MCF 10A (cell line): ENCODE measurements at regions not wholly inside any gene's neighbourhood (a gene's known extent, or its start where the extent isn't known, plus 50 kb on each side); places are given as distances from the start of the nearest gene placed in this dataset.

Experiments
- BruUV-seq: library from RNA; stranded (reverse); fragments of 400-500 nt; replicated peaks from 2 replicates; lab custom pipeline; 2021; lab: Mats Ljungman, UMichigan
- CTCF ChIA-PET: fragments of 300-600 bp; sonication (Branson Sonifier 250); formaldehyde crosslinking; extraction: SDS; loops from one replicate; lab custom pipeline; 2021; ENCODE audit warnings: antibody characterized with exemption, inconsistent platforms; lab: Yijun Ruan, JAX
- POLR2A ChIA-PET: fragments of 300-600, 350-650 bp; sonication (Branson Sonifier 250); formaldehyde crosslinking; extraction: SDS; loops from one replicate; lab custom pipeline; 2020; ENCODE audit warnings: antibody characterized with exemption, inconsistent platforms; lab: Yijun Ruan, JAX
- DNase-seq: peaks from one replicate; pipeline ENCODE4 v3.0.0-alpha.2; 2018; ENCODE audit not compliant: unreplicated experiment
- H3K27ac Mint-ChIP-seq: one replicate; pipeline ENCODE4 v1.8.0; 2022; ENCODE audit warnings: mild to moderate bottlenecking, low read depth, mixed read lengths; ENCODE audit not compliant: unreplicated experiment
- H3K27me3 Mint-ChIP-seq: one replicate; pipeline ENCODE4 v1.8.0; 2022; ENCODE audit warnings: mixed read lengths; ENCODE audit not compliant: insufficient read depth, unreplicated experiment
- H3K36me3 Mint-ChIP-seq: one replicate; pipeline ENCODE4 v1.8.0; 2022; ENCODE audit warnings: mild to moderate bottlenecking, moderate library complexity, mixed read lengths; ENCODE audit not compliant: insufficient read depth, unreplicated experiment
- H3K4me1 Mint-ChIP-seq: one replicate; pipeline ENCODE4 v1.8.0; 2022; ENCODE audit warnings: mixed read lengths; ENCODE audit not compliant: insufficient read depth, unreplicated experiment
- H3K4me3 Mint-ChIP-seq: one replicate; pipeline ENCODE4 v1.8.0; 2022; ENCODE audit warnings: mild to moderate bottlenecking, moderate library complexity, mixed read lengths; ENCODE audit not compliant: unreplicated experiment
- H3K9me3 Mint-ChIP-seq: one replicate; pipeline ENCODE4 v1.8.0; 2022; ENCODE audit warnings: mixed read lengths; ENCODE audit not compliant: unreplicated experiment
- CTCF ChIP-seq: fragments of 200-600 bp; IDR thresholded peaks from one replicate; pipeline ENCODE4 v1.8.0; 2022; ENCODE audit warnings: antibody characterized with exemption, mild to moderate bottlenecking; ENCODE audit not compliant: unreplicated experiment
- intact Hi-C: fragments of 100-400 bp; cut with micrococcal nuclease; formaldehyde crosslinking; loops from 2 replicates; pipeline ENCODE4 v1.14.1; 2022

DNA sequence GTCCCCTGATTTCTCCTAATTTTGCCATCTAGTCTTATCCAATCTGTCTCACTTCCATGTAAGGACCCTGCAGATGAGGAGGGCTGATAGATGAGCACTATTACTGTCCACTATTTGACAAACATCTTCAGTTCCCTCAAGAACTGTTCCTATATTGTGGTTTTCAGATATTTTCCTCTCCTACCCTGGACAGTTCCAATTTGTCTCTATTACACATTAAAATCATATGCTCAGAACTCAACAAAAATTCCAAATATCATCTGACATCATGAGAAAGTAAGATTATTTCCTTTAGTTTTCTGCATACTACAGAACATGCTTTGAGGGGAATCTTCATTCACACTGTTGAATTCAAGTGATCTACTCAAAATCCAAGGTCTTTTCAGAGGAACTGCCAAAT is 265.6 kb upstream of the ARID1B start:
- no peaks in the 10 kb centered on the region for H3K9me3 Mint-ChIP-seq
- no peak for DNase-seq
- ChIA-PET POLR2A (no interaction called here), CTCF (interaction anchor here (0.7 to 0.8 kb wide), 2 partner anchors 873 to 1188 kb away, joined by 3 to 4 read pairs; no protein-coding TSS in a partner anchor)
- no TSS peak for BruUV-seq
- peaks cover 5% of the 10 kb centered on the region for H3K4me1 Mint-ChIP-seq
- no peaks in the 10 kb centered on the region for H3K36me3 Mint-ChIP-seq
- no peak overlapping the region for H3K27ac Mint-ChIP-seq
- peaks cover 19% of the 10 kb centered on the region for H3K27me3 Mint-ChIP-seq
- H3K4me3 Mint-ChIP-seq: no peak overlapping the region
- no peak for TF ChIP-seq CTCF
- intact Hi-C loops: no loop called here

DNA sequence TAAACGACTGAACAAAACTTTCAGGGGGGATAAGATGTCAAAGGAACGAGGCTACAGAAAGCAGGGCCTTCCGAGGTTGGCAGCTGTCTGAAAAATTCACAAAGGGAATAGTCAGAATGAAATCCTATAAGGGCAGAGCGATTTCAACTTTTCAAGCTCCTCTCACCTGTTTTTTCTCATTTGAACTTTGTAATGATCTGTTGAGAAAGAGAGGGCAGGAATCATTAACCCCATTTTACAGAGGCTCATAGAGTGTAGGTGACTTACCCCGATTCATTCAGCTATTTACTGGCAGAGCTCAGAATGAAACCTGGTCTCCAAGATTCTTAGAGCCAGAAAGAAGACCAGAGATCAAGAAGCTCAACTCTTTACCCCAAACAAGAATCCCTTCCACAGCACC is 266.1 kb upstream of the ARID1B start:
- Mint-ChIP-seq H3K36me3 (no peaks in the 10 kb centered on the region), H3K27me3 (peaks cover 19% of the 10 kb centered on the region), H3K4me1 (peaks cover 5% of the 10 kb centered on the region), H3K9me3 (no peaks in the 10 kb centered on the region), H3K27ac (no peak overlapping the region), H3K4me3 (no peak overlapping the region)
- intact Hi-C loops: no loop called here
- no TSS peak for BruUV-seq
- ChIA-PET POLR2A (no interaction called here), CTCF (interaction anchor here (0.5 to 0.8 kb wide), 2 partner anchors 33 to 872 kb away, joined by 3 to 4 read pairs; no protein-coding TSS in a partner anchor)
- no peak for TF ChIP-seq CTCF
- no peak for DNase-seq

- CTCF ChIA-PET: interaction anchor here (0.5 kb wide), 1 partner anchor 32 kb away, joined by 3 read pairs; no protein-coding TSS in a partner anchor
- peaks cover 19% of the 10 kb centered on the region for H3K27me3 Mint-ChIP-seq
- POLR2A ChIA-PET: no interaction called here
- no peak overlapping the region for H3K4me3 Mint-ChIP-seq
- intact Hi-C loops: no loop called here
- no peaks in the 10 kb centered on the region for H3K36me3 Mint-ChIP-seq
- no peaks in the 10 kb centered on the region for H3K9me3 Mint-ChIP-seq
- TF ChIP-seq CTCF: no peak
- DNase-seq: no peak
- no TSS peak for BruUV-seq
- no peak overlapping the region for H3K27ac Mint-ChIP-seq
- peaks cover 5% of the 10 kb centered on the region for H3K4me1 Mint-ChIP-seq
Observed at GRCh38 chr6:156510242-156510641, 266.9 kb upstream of the ARID1B start.

DNA sequence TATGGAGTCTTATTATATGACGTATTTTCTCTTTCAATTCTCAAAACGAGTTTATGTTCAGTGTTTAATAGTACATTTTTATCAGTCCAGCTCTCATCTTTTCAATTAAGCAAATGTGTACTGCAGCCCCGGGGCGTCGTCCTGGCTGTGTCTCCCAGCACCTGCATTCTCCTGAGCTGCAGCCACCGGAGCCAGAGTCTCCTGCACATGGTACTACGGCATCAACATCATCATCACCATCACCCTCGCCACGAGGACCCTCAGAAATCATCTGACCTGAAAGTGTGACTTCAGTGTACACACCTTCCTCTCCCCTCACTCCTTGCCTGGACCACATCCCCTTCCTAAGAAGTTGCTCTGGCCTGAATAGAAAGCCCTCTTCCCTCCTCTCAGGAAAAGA is 267.7 kb upstream of the ARID1B start:
- Mint-ChIP-seq H3K4me1 (peaks cover 5% of the 10 kb centered on the region), H3K4me3 (no peak overlapping the region), H3K36me3 (no peaks in the 10 kb centered on the region), H3K27me3 (peaks cover 19% of the 10 kb centered on the region), H3K9me3 (no peaks in the 10 kb centered on the region), H3K27ac (no peak overlapping the region)
- DNase-seq: no peak
- ChIA-PET CTCF (interaction anchor here (0.6 kb wide), 1 partner anchor 9 kb away, joined by 5 read pairs; no protein-coding TSS in a partner anchor), POLR2A (no interaction called here)
- intact Hi-C loops: no loop called here
- no TSS peak for BruUV-seq
- no peak for TF ChIP-seq CTCF
